Activated T-cell treated with anti-CD3 and anti-CD28 coated beads, Interleukin-2, amount 50 U/mL, for 1 hour (primary cell): ENCODE measurements at regions not wholly inside any gene's neighbourhood (a gene's known extent, or its start where the extent isn't known, plus 50 kb on each side); places are given as distances from the start of the nearest gene placed in this dataset.
"Not testable (repeated sequence)": the region's sequence is repeated elsewhere in the genome, so short reads cannot be mapped to it uniquely, and the experiment has no call there.

Experiments used
- DNase-seq: peaks from one replicate; pipeline ENCODE4 v3.0.0-alpha.2; 2020

- no peak for DNase-seq
Measured at GRCh38 chr14:97077687-97078086, 280.5 kb downstream of the VRK1 start.

- DNase-seq = no peak
Measured at GRCh38 chr14:97080991-97081390, 283.8 kb downstream of the VRK1 start.

DNA sequence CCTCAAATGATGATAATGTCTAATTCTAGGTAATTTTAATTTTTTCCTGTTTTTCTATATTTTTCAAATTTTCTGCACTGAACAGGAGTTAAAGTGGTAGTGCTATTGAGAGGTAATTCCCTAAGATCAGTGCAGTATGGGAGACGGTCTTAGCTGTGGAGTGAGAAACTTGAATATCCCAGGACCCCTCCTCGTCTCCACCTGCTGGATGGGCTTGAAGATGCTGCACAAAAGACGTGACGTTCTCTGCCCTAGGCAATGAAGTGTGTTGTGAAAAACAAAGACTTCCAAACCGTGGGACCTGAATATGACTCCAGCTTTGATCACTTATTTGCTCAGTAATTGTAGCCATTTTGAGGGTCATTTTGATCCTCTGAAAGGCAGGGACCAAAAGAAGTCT, 298.1 kb downstream of the VRK1 start:
- DNase-seq = no peak

- DNase-seq = no peak
Measured at GRCh38 chr14:97097296-97097695, 300.1 kb downstream of the VRK1 start.

DNA sequence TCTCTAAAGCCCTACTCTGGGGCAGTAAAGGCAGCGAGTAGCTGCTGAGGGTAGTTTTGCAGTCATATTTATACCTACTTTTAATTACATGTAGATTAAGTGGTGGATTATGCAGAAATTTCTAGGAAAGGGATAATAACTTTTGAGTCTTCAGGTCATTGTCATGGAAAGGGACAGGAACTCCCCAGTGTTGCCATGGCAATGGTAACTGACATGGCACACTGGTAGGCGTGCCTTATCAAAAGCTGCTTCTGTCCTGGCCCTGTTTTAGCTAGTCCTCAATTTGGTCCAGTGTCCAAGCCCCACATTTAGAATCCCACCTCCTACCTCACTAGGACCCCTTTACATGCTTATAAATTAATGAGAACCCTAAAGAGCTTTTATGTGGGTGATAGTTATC, 303.1 kb downstream of the VRK1 start:
- no peak for DNase-seq

GRCh38 chr14:97101561-97101960, 304.4 kb downstream of the VRK1 start:
- DNase-seq = no peak

GRCh38 chr14:97104029-97104428, 306.8 kb downstream of the VRK1 start:
- DNase-seq = no peak

GRCh38 chr14:97106166-97106565, 309.0 kb downstream of the VRK1 start:
- no peak for DNase-seq

DNA sequence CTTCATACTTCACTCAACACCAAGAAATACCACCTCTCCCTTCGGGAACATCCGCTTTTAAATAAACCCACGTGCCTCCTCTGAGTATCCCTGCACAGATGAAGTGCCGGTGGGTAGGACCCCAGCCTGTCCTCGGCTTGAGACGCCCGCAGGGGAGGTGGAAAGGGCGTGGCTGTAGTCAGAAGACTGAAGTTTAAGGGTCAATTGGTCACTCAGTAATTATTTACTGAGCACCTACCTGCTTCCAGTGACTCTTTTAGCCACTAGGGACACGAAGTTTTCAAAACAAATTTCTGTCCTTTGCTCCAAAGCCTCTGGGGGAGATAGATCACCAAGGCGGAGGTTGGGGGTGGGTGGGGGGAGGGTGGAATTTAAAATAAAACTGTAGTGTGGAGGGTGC, 309.4 kb downstream of the VRK1 start:
- DNase-seq = no peak

DNA sequence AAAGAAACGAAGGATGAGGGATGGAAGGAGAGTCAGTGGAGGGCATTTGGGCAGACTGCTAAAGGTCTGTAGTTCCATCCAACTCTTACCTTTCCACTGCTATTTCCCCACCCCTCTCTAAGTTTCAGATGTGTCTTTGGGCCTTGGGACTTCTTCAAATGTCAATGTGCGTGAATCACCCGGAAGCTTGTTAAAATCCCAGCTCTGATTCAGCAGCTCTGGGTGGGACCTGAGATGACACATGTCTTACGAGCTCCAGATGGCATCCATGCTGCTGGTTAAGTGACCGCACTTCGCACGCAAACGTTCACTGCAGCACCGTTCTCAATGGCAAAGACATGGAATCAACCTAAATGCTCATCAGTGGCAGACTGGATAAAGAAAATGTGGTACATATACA, 309.9 kb downstream of the VRK1 start:
- no peak for DNase-seq

- no peak for DNase-seq
Measured at GRCh38 chr14:97107760-97108159, 310.6 kb downstream of the VRK1 start.

- DNase-seq = no peak
Measured at GRCh38 chr14:97109234-97109633, 312.1 kb downstream of the VRK1 start.

DNA sequence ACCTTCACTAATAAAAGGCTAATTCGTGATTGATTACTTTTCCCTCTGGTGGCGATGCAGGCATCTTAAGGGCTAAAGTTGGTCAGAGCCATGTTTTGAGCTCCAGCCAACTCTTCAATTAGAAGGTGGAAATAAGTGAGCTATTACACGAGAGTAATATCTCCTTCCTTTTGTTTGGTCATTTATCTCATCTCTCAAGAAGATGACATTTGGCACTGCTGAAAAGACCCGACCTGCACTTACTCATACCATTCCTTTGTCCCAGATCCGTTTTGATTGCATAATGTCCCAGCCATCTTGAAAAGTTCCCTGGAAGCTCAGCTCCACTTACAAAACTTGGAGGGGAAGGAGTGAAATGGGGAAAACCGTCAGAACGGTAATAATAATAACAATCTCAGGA, 316.2 kb downstream of the VRK1 start:
- DNase-seq = no peak

- no peak for DNase-seq
Measured at GRCh38 chr14:97116546-97116945, 319.4 kb downstream of the VRK1 start.

DNA sequence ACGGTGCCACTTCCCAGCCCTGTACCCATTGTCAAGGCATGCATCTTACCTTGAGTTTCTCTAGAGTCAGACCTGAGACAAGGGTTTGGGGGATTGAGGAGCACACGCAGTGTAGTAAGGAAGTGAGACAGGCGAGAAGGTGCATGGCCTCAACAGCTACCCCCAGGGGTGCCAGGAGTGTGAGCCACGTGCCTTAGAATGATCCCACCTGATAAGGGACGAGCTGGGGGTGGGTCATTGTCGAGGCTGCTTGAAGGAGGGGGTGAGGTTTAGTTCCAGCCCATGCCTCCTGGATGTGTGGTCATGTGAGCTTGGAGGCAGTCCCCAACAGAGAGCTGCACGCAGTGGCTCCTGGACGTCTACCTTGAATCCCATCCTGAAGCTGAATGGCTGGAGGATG, 320.5 kb downstream of the VRK1 start:
- no peak for DNase-seq

GRCh38 chr14:97120204-97120603, 323.0 kb downstream of the VRK1 start:
- DNase-seq = no peak

DNA sequence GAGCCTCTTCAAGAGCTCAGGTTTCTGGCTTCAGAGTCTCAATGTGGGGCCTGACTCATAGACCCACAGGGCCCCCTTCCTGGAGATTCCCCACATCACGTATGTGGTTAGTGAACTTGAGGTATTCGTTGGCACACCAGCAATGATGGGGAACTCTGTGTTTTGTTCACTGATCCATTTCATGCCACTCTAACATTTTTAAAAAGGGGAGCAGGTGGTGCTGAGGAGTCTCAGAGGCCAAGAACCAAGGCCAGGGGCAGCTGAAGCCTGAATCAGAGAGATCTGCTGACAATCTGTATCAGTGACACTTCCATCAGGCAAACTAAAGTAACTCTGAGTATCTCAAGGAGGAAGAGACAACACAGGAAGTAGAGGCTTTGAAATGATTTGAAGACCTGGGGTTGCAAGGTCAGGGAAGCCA, 323.4 kb downstream of the VRK1 start:
- peak; percentile 36 for DNase-seq

- no peak for DNase-seq
Measured at GRCh38 chr14:97129639-97130038, 332.5 kb downstream of the VRK1 start.

GRCh38 chr14:97135847-97136246, 338.7 kb downstream of the VRK1 start:
- not testable (repeated sequence) for DNase-seq

DNA sequence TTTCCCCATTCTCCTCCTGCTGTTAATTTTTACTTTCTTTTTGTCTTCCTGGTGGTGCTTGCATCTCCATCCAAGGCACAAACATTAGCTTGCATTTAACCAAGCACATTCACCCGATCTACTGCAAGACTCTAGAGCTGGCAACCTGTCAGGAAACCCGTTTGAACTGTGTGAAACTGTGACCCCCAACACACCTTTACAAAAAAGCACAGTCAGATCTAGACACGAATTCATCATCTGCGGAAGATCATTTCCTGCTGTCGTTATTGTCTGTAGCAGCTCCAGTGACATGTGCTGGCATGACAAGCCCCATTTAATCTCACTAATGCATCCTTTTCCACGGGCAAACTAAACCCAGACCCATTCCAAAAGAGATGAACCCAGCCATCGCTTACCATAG, 340.5 kb downstream of the VRK1 start:
- DNase-seq = no peak

DNA sequence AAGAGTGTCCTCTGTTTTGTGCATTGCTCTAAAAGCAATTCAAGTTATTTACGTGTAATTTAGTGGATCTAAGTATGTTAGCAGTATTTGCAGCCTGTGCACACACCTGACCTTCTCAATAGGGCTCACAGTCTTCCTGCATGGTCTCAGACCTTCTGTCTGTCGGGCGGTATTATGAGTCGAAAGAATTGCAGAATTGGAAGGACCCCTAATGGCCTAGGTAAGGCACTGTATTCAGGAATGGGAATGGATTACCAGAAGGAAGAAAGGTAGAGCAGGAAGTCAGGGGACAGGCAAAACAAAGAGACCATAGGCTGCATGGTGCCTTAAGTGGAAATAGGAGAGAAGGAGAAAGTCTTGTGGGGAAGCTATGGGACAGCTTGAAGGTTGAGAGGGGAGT, 341.6 kb downstream of the VRK1 start:
- no peak for DNase-seq

DNA sequence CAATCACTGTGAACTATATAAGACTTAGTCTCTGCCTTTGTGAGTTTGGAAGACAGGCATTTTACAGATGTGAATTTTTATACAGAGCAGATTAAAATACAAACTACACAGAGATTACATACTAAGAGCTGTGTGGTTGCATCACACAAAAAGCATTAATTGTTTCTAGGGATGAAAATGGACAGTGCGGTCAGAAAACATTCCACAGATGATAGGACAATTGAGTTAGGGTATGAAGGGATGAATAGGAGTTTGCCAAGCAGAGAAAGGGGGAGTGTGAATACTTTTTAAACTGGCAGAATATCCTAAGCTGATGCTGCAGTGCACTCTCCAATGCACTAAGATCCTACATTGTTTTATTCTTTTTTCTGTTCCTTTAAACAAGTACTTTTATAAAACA, 345.8 kb downstream of the VRK1 start:
- DNase-seq = no peak

- DNase-seq = no peak
Measured at GRCh38 chr14:97143456-97143855, 346.3 kb downstream of the VRK1 start.

DNA sequence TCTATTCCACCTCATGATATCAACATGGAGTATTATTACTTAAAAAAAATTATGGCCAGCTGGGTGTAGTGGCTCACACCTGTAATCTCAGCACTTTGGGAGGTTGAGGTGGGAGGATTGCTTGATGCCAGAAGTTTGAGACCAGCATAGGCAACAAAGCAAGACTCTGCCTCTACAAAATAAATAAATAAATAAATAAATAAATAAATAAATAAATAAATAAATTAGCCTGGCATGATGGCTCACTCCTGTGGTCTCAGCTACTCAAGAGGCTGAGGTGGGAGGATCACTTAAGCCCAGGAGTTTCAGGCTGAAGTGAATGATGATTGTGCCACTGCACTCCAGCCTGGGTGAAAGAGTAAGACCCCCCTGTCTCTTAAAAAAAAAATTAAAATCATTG, 350.8 kb downstream of the VRK1 start:
- DNase-seq = not testable (repeated sequence)

DNA sequence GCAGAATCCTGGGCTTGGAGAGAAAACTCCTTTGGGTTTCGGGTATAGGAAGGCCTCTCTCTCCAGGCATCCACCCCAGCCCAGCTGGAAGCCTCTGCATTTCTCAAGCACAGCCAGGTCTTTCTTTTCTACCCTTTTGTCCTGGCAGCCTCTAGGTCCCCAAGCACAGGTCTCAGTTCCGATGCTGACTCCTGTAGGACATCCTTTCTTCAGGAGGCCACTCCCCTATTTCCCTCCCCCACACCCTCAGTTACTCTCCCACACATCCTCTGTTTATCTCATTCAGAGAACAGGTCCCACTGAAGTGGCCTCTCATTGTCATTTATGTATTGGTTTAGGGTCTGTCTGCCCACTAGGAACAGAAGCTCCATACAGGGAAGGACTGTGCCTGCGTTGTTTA, 352.6 kb downstream of the VRK1 start:
- DNase-seq = no peak

- DNase-seq = no peak
Measured at GRCh38 chr14:97153527-97153926, 356.3 kb downstream of the VRK1 start.
